Osteoblast (primary cell): ENCODE measurements at regions not wholly inside any gene's neighbourhood (a gene's known extent, or its start where the extent isn't known, plus 50 kb on each side); places are given as distances from the start of the nearest gene placed in this dataset.

Source experiments
- DNase-seq: peaks from one replicate; pipeline ENCODE4 v3.0.0; 2011; ENCODE audit warnings: low spot score, mixed read lengths; ENCODE audit not compliant: insufficient read length; ENCODE audit errors: missing footprints
- H2AFZ ChIP-seq: 2 replicates; pipeline ENCODE4 v1.6.0; 2011; ENCODE audit warnings: mild to moderate bottlenecking, low read length
- H3K27ac ChIP-seq: 2 replicates; pipeline ENCODE4 v1.5.1; 2011; ENCODE audit warnings: mild to moderate bottlenecking, low read depth, low read length, moderate library complexity
- H3K27me3 ChIP-seq: 2 replicates; pipeline ENCODE4 v1.6.0; 2012; ENCODE audit warnings: mild to moderate bottlenecking, control low read depth, inconsistent platforms, low read length, moderate library complexity; ENCODE audit not compliant: insufficient read depth
- H3K36me3 ChIP-seq: 2 replicates; pipeline ENCODE4 v1.5.1; 2011; ENCODE audit warnings: mild to moderate bottlenecking, low read length, control low read depth, moderate library complexity; ENCODE audit not compliant: insufficient read depth
- H3K4me1 ChIP-seq: 2 replicates; pipeline ENCODE4 v1.5.1; 2011; ENCODE audit warnings: mild to moderate bottlenecking, low read length, control low read depth, moderate library complexity; ENCODE audit not compliant: insufficient read depth
- H3K4me2 ChIP-seq: 2 replicates; pipeline ENCODE4 v1.6.0; 2011; ENCODE audit warnings: mild to moderate bottlenecking, low read length; ENCODE audit not compliant: insufficient read depth
- H3K4me3 ChIP-seq: fragments of 200-600 bp; sonication (generic); 3 replicates; pipeline ENCODE4 v1.5.1; 2012; ENCODE audit warnings: mild to moderate bottlenecking, low read length, inconsistent platforms; ENCODE audit not compliant: insufficient read depth
- H3K79me2 ChIP-seq: 2 replicates; pipeline ENCODE4 v1.6.0; 2012; ENCODE audit warnings: mild to moderate bottlenecking, low read length, control low read depth, inconsistent platforms; ENCODE audit not compliant: insufficient read depth
- H3K9me3 ChIP-seq: 2 replicates; pipeline ENCODE4 v1.5.1; 2011; ENCODE audit warnings: low read depth, low read length, control low read depth
- H4K20me1 ChIP-seq: 2 replicates; pipeline ENCODE4 v1.6.0; 2012; ENCODE audit warnings: mild to moderate bottlenecking, low read length, control low read depth; ENCODE audit not compliant: insufficient read depth
- CTCF ChIP-seq: IDR thresholded peaks from 2 replicates; pipeline ENCODE4 v1.5.1; 2011; ENCODE audit warnings: mild to moderate bottlenecking, low read depth, low read length, moderate library complexity; ENCODE audit errors: extremely low read depth

GRCh38 chr5:143664623-143665022 is 147.3 kb upstream of the HMHB1 start:
- Histone ChIP-seq H3K4me3 (no peak overlapping the region), H2AFZ (no peak overlapping the region), H4K20me1 (no peaks in the 10 kb centered on the region), H3K79me2 (no peaks in the 10 kb centered on the region), H3K4me2 (no peak overlapping the region), H3K9me3 (no peaks in the 10 kb centered on the region), H3K27me3 (no peaks in the 10 kb centered on the region), H3K4me1 (no peaks in the 10 kb centered on the region), H3K27ac (no peak overlapping the region), H3K36me3 (no peaks in the 10 kb centered on the region)
- DNase-seq = no peak
- TF ChIP-seq CTCF = no peak

- Histone ChIP-seq H2AFZ (no peak overlapping the region), H4K20me1 (no peaks in the 10 kb centered on the region), H3K27me3 (no peaks in the 10 kb centered on the region), H3K9me3 (no peaks in the 10 kb centered on the region), H3K79me2 (no peaks in the 10 kb centered on the region), H3K4me3 (no peak overlapping the region), H3K4me2 (no peak overlapping the region), H3K36me3 (no peaks in the 10 kb centered on the region), H3K27ac (no peak overlapping the region), H3K4me1 (no peaks in the 10 kb centered on the region)
- DNase-seq = no peak
- no peak for TF ChIP-seq CTCF
Measured at GRCh38 chr5:143663872-143664271, 148.1 kb upstream of the HMHB1 start.

- Histone ChIP-seq H3K79me2 (no peaks in the 10 kb centered on the region), H3K4me2 (no peak overlapping the region), H3K4me3 (no peak overlapping the region), H3K4me1 (no peaks in the 10 kb centered on the region), H2AFZ (no peak overlapping the region), H3K27ac (no peak overlapping the region), H3K36me3 (no peaks in the 10 kb centered on the region), H4K20me1 (no peaks in the 10 kb centered on the region), H3K9me3 (no peaks in the 10 kb centered on the region), H3K27me3 (no peaks in the 10 kb centered on the region)
- peak; percentile 37 for DNase-seq
- no peak for TF ChIP-seq CTCF
Measured at GRCh38 chr5:143662020-143662419, 149.9 kb upstream of the HMHB1 start.

GRCh38 chr5:143660625-143661024 is 151.3 kb upstream of the HMHB1 start:
- Histone ChIP-seq H3K79me2 (no peaks in the 10 kb centered on the region), H3K4me2 (no peak overlapping the region), H4K20me1 (no peaks in the 10 kb centered on the region), H3K27ac (no peak overlapping the region), H3K27me3 (no peaks in the 10 kb centered on the region), H3K9me3 (no peaks in the 10 kb centered on the region), H3K36me3 (no peaks in the 10 kb centered on the region), H3K4me3 (no peak overlapping the region), H3K4me1 (no peaks in the 10 kb centered on the region), H2AFZ (no peak overlapping the region)
- DNase-seq = no peak
- no peak for TF ChIP-seq CTCF
